ENCODE measurements at regions not wholly inside any gene's neighbourhood (a gene's known extent, or its start where the extent isn't known, plus 50 kb on each side); places are given as distances from the start of the nearest gene placed in this dataset.

- Histone ChIP-seq H3K36me3 (no peaks in the 10 kb centered on the region), H3K27ac (no peak overlapping the region), H3K4me1 (no peaks in the 10 kb centered on the region), H3K9me3 (no peaks in the 10 kb centered on the region), H3K4me3 (replicated peaks in 1 of 3) (no peak overlapping the region), H3K27me3 (no peaks in the 10 kb centered on the region)
- intact Hi-C loops (cut with DNase I): no loop called here
- DNase-seq: no peak
- 78 to 83% methylated on average over 2 of the region's 2 CpGs for WGBS, 2 donors
- TF ChIP-seq CTCF (IDR thresholded peaks at IDR 0.05) (no peak), POLR2A (IDR thresholded peaks at IDR 0.05) (no peak)
Measured at GRCh38 chr5:144084971-144085370, 85.5 kb downstream of the YIPF5 start.

GRCh38 chr5:144085381-144085780, 85.1 kb downstream of the YIPF5 start:
- H3K27me3 ChIP-seq: no peaks in the 10 kb centered on the region
- intact Hi-C loops (cut with DNase I): no loop called here
- no peaks in the 10 kb centered on the region for H3K36me3 ChIP-seq
- no peak for TF ChIP-seq CTCF (IDR thresholded peaks at IDR 0.05)
- TF ChIP-seq POLR2A (IDR thresholded peaks at IDR 0.05): no peak
- WGBS, 2 donors: 93 to 94% methylated on average over 3 of the region's 3 CpGs
- no peak overlapping the region for H3K4me3 ChIP-seq (replicated peaks in 1 of 3)
- H3K27ac ChIP-seq: no peak overlapping the region
- H3K9me3 ChIP-seq: no peaks in the 10 kb centered on the region
- H3K4me1 ChIP-seq: no peaks in the 10 kb centered on the region
- no peak for DNase-seq

GRCh38 chr5:144086295-144086694, 84.2 kb downstream of the YIPF5 start:
- H3K9me3 ChIP-seq: no peaks in the 10 kb centered on the region
- no peaks in the 10 kb centered on the region for H3K36me3 ChIP-seq
- intact Hi-C loops (cut with DNase I): no loop called here
- H3K4me3 ChIP-seq (replicated peaks in 1 of 3): no peak overlapping the region
- no peak overlapping the region for H3K27ac ChIP-seq
- WGBS, 2 donors: 89 to 92% methylated on average over 3 of the region's 3 CpGs
- H3K4me1 ChIP-seq: no peaks in the 10 kb centered on the region
- TF ChIP-seq POLR2A (IDR thresholded peaks at IDR 0.05) (no peak), CTCF (IDR thresholded peaks at IDR 0.05) (no peak)
- no peak for DNase-seq
- H3K27me3 ChIP-seq: no peaks in the 10 kb centered on the region

- Histone ChIP-seq H3K4me3 (replicated peaks in 1 of 3) (no peak overlapping the region), H3K27me3 (no peaks in the 10 kb centered on the region), H3K36me3 (no peaks in the 10 kb centered on the region), H3K27ac (no peak overlapping the region), H3K9me3 (no peaks in the 10 kb centered on the region), H3K4me1 (no peaks in the 10 kb centered on the region)
- TF ChIP-seq POLR2A (IDR thresholded peaks at IDR 0.05): no peak
- TF ChIP-seq CTCF (IDR thresholded peaks at IDR 0.05): no peak
- no peak for DNase-seq
- 91 to 100% methylated on average over 1 of the region's 1 CpG for WGBS, 2 donors
- intact Hi-C loops (cut with DNase I): no loop called here
Measured at GRCh38 chr5:144087576-144087975, 82.9 kb downstream of the YIPF5 start.

GRCh38 chr5:144088206-144089064, 82.0 kb downstream of the YIPF5 start:
- no peak for DNase-seq
- H3K4me3 ChIP-seq (replicated peaks in 1 of 3): no peak overlapping the region
- H3K36me3 ChIP-seq: no peaks in the 10 kb centered on the region
- H3K4me1 ChIP-seq: no peaks in the 10 kb centered on the region
- H3K27ac ChIP-seq: no peak overlapping the region
- WGBS, 2 donors: 87 to 89% methylated on average over 3 of the region's 3 CpGs
- intact Hi-C loops (cut with DNase I): no loop called here
- TF ChIP-seq POLR2A (IDR thresholded peaks at IDR 0.05): no peak
- TF ChIP-seq CTCF (IDR thresholded peaks at IDR 0.05): no peak
- H3K27me3 ChIP-seq: no peaks in the 10 kb centered on the region
- H3K9me3 ChIP-seq: no peaks in the 10 kb centered on the region
